Uterus (tissue), 2 donors: ENCODE measurements at regions not wholly inside any gene's neighbourhood (a gene's known extent, or its start where the extent isn't known, plus 50 kb on each side); places are given as distances from the start of the nearest gene placed in this dataset.

Experiments
- POLR2A ChIP-seq, 2 donors: fragments of 450-650 bp; IDR thresholded peaks; one replicate each; pipeline ENCODE4 v1.6.1; 2016; ENCODE audit warnings: antibody characterized with exemption in 2 of 2, mild to moderate bottlenecking in 1 of 2, moderate library complexity in 1 of 2
- TF ChIP-seq, protein P1 (sequence below), 4 experiments: fragments of 200-600 bp in 2 of 4; fragments of 450-650 bp in 2 of 4; sonication (generic) in 2 of 4; IDR thresholded peaks; one replicate each; pipeline ENCODE4 v1.5.1; 2016 to 2019; ENCODE audit warnings: antibody characterized with exemption in 4 of 4, mild to moderate bottlenecking in 2 of 4, moderate library complexity in 1 of 4

DNA sequence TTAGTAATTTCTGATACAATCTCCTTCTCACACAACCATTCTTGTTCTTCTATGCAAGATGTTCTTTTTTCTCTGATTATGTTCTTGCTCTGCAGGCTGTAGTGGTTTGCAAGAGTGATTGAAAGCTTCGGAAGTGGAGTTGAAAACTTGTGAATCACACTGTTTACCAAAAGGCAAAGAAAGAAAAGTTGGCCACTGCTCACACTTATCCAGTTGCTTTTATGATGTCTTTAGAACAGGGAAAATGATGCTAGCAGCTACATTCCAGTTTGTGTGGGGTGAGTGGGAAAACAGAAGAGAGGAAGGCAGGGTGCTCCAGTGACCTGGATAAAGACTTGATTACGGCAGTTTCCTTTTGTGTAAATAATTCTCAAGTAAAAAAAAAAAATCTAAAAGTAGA, 583.3 kb downstream of the TENT5A start:
- TF ChIP-seq, protein P1, sequence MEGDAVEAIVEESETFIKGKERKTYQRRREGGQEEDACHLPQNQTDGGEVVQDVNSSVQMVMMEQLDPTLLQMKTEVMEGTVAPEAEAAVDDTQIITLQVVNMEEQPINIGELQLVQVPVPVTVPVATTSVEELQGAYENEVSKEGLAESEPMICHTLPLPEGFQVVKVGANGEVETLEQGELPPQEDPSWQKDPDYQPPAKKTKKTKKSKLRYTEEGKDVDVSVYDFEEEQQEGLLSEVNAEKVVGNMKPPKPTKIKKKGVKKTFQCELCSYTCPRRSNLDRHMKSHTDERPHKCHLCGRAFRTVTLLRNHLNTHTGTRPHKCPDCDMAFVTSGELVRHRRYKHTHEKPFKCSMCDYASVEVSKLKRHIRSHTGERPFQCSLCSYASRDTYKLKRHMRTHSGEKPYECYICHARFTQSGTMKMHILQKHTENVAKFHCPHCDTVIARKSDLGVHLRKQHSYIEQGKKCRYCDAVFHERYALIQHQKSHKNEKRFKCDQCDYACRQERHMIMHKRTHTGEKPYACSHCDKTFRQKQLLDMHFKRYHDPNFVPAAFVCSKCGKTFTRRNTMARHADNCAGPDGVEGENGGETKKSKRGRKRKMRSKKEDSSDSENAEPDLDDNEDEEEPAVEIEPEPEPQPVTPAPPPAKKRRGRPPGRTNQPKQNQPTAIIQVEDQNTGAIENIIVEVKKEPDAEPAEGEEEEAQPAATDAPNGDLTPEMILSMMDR (IDR thresholded peaks at IDR 0.05), result no peak
- no peak for TF ChIP-seq POLR2A (IDR thresholded peaks at IDR 0.05)
